H1 (cell line): ENCODE measurements at regions not wholly inside any gene's neighbourhood (a gene's known extent, or its start where the extent isn't known, plus 50 kb on each side); places are given as distances from the start of the nearest gene placed in this dataset.

Experiments used
- ATF2 ChIP-seq: IDR thresholded peaks from 2 replicates; pipeline ENCODE4 v1.6.1; 2012; ENCODE audit warnings: low read length, inconsistent platforms
- HDAC2 ChIP-seq, 2 experiments: fragments of 300-600 bp in 1 of 2; sonication (generic) in 1 of 2; IDR thresholded peaks; 2 replicates each; pipeline ENCODE4 v1.6.1; 2011 to 2012; ENCODE audit warnings: low read depth in 2 of 2, low read length in 2 of 2, mild to moderate bottlenecking in 2 of 2, moderate library complexity in 2 of 2, borderline replicate concordance in 1 of 2, inconsistent platforms in 1 of 2
- KDM1A ChIP-seq: fragments of 200-600, 300-600 bp; sonication (generic); IDR thresholded peaks from 2 replicates; pipeline ENCODE4 v1.7.1; 2016; ENCODE audit warnings: mild to moderate bottlenecking, low read length, borderline replicate concordance
- KDM4A ChIP-seq: IDR thresholded peaks from one replicate; pipeline ENCODE4 v1.7.1; 2012; ENCODE audit warnings: low read depth, mild to moderate bottlenecking, moderate library complexity, low read length, inconsistent platforms; ENCODE audit not compliant: severe bottlenecking
- NRF1 ChIP-seq: IDR thresholded peaks from 2 replicates; pipeline ENCODE4 v1.6.1; 2011; ENCODE audit warnings: mild to moderate bottlenecking, low read depth, low read length, improper control_type of control experiment
- POLR2AphosphoS5 ChIP-seq: IDR thresholded peaks from 2 replicates; pipeline ENCODE4 v1.6.1; 2011; ENCODE audit warnings: low read depth, low read length
- ZNF274 ChIP-seq: IDR thresholded peaks from 2 replicates; pipeline ENCODE4 v1.7.0; 2012; ENCODE audit warnings: low read length, borderline replicate concordance; ENCODE audit errors: extremely low read depth
- TF ChIP-seq, protein P1 (sequence below): IDR thresholded peaks from 2 replicates; pipeline ENCODE4 v1.6.1; 2011; ENCODE audit warnings: low read depth, mild to moderate bottlenecking, low read length; ENCODE audit not compliant: insufficient read depth

- no peak for TF ChIP-seq POLR2AphosphoS5
- TF ChIP-seq KDM1A: no peak
- TF ChIP-seq, protein P1, sequence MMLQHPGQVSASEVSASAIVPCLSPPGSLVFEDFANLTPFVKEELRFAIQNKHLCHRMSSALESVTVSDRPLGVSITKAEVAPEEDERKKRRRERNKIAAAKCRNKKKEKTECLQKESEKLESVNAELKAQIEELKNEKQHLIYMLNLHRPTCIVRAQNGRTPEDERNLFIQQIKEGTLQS: no peak
- TF ChIP-seq ZNF274: no peak
- no peak for TF ChIP-seq NRF1
- no peak for TF ChIP-seq KDM4A
- no peak for TF ChIP-seq ATF2
- TF ChIP-seq HDAC2 (IDR thresholded peaks at IDR 0.05; ENCODE audit: borderline replicate concordance in 1 of 2, low read depth in 2 of 2, low read length in 2 of 2): no peak
Observed at GRCh38 chr4:1474126-1475090, 68.2 kb upstream of the NKX1-1 start (continued).
